WERI-Rb-1 (cell line): ENCODE measurements at regions not wholly inside any gene's neighbourhood (a gene's known extent, or its start where the extent isn't known, plus 50 kb on each side); places are given as distances from the start of the nearest gene placed in this dataset.

ENCODE experiments used
- DNase-seq: peaks from one replicate; pipeline ENCODE4 v3.0.0-alpha.2; 2020
- H3K27ac ChIP-seq: fragments of 250-450 bp; sonication (Bioruptor Pico); 2 replicates; pipeline ENCODE4 v1.5.1; 2020; ENCODE audit warnings: mild to moderate bottlenecking, moderate library complexity
- H3K27me3 ChIP-seq: fragments of 250-450 bp; sonication (Bioruptor Pico); 2 replicates; pipeline ENCODE4 v1.5.1; 2021; ENCODE audit warnings: mild to moderate bottlenecking, low read depth, moderate library complexity; ENCODE audit not compliant: insufficient read depth, severe bottlenecking
- H3K36me3 ChIP-seq: fragments of 250-450 bp; sonication (Bioruptor Pico); 2 replicates; pipeline ENCODE4 v1.5.1; 2020; ENCODE audit warnings: mild to moderate bottlenecking, moderate library complexity
- H3K4me3 ChIP-seq: 2 replicates; pipeline ENCODE4 v1.5.1; 2011; ENCODE audit warnings: low read depth, mild to moderate bottlenecking, control low read depth, low read length
- H3K9me3 ChIP-seq: fragments of 250-450 bp; sonication (Bioruptor Pico); 2 replicates; pipeline ENCODE4 v1.5.1; 2021; ENCODE audit warnings: mild to moderate bottlenecking, moderate library complexity; ENCODE audit not compliant: severe bottlenecking
- TF ChIP-seq, protein P1 (sequence below): IDR thresholded peaks from 2 replicates; pipeline ENCODE4 v1.5.1; 2011; ENCODE audit warnings: low read depth, mild to moderate bottlenecking, control low read depth, inconsistent platforms, low read length

DNA sequence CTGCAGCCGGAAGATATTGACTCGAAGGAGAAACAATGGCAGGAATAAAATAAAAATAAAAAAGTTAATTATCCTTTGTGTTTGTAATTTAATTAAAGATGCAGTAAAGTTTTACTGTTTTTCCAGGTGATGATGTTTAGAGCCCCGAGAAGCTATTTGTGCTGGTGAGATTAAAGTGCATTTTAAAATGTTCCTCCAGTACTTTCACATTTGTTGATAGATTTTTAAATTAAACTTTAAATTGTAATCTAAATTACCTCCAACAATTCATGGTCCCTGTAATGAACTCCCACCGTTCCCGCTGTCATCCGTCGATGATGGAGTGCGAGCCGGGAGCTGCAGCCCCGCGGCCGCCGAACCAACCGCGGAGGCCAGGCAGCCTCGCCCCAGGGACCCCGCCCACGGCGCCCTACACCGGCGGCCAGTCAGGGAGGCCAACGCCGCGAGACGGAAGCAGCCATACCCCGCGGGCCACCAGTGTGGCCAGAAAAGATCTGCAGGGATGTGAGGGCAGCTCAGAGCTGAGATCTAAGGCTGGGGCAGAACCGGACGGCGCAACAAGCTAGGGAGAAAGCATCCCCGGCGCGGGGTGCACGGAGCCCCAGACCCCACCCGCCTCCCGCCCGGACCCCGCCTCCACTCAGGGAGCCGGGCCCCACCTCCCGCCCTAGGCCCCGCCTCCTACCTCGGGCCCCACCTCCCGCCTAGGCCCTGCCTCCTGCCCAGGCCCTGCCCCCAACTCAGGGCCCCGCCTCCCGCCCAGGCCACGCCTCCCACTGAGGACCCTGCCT, 104.0 kb downstream of the FAM53A start:
- TF ChIP-seq, protein P1, sequence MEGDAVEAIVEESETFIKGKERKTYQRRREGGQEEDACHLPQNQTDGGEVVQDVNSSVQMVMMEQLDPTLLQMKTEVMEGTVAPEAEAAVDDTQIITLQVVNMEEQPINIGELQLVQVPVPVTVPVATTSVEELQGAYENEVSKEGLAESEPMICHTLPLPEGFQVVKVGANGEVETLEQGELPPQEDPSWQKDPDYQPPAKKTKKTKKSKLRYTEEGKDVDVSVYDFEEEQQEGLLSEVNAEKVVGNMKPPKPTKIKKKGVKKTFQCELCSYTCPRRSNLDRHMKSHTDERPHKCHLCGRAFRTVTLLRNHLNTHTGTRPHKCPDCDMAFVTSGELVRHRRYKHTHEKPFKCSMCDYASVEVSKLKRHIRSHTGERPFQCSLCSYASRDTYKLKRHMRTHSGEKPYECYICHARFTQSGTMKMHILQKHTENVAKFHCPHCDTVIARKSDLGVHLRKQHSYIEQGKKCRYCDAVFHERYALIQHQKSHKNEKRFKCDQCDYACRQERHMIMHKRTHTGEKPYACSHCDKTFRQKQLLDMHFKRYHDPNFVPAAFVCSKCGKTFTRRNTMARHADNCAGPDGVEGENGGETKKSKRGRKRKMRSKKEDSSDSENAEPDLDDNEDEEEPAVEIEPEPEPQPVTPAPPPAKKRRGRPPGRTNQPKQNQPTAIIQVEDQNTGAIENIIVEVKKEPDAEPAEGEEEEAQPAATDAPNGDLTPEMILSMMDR = no peak

DNA sequence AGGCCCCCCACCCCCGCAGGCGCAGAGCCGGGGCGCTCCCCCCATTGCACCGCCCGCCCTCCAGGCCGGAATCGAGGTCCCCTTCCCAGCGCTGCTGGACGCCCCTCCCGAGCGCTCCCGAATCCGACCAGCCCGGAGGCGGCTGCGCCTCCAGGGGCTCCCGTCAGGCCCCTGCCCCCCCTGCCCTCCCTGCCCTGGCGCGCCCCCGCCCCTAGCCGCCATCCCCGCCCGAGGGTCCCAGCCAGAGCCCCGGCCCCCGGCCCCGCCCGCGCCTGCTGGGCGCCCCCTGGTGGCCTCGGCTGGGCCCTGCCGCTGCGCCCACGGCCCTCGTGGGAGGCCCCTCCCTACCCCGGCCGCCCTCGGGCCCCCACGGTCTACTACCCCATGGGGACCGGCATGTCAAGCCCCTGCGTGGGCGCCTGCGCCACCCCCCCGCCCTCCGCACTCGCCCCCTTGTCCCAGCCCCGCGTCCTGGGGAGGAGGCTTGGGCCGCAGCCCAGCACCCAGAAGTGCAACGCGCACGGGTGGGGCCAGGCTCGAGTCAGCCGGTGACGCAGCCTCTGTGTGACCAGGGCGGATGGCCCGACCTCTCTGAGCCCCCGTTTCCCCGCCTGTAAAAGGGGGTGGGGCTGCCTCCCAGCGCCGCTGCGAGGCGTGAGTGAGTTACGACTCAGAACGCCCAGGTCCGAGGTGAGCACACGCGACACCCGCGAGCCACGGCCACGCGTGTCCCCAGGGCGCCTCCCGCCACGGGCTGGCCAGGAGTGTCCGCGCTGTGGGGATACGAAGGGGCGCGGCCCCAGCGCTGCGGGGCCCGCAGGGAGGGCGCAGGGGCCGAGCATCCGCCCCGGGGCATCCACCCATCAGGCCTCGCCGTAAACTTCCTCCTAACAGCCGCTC, 104.9 kb downstream of the FAM53A start:
- Histone ChIP-seq H3K36me3 (no peaks in the 10 kb centered on the region), H3K9me3 (peaks cover 6% of the 10 kb centered on the region), H3K27me3 (no peaks in the 10 kb centered on the region), H3K4me3 (peak overlapping the region; percentile 48), H3K27ac (peak overlapping the region; percentile 72)
- peak; percentile 60 for DNase-seq
- TF ChIP-seq, protein P1 = peak; percentile 73

More for the DNA sequence above, 104.0 kb downstream of the FAM53A start:
- Histone ChIP-seq H3K27me3 (no peaks in the 10 kb centered on the region), H3K36me3 (no peaks in the 10 kb centered on the region), H3K27ac (no peak overlapping the region), H3K4me3 (peak overlapping the region; percentile 48), H3K9me3 (peaks cover 9% of the 10 kb centered on the region)
- peak; percentile 90 for DNase-seq

DNA sequence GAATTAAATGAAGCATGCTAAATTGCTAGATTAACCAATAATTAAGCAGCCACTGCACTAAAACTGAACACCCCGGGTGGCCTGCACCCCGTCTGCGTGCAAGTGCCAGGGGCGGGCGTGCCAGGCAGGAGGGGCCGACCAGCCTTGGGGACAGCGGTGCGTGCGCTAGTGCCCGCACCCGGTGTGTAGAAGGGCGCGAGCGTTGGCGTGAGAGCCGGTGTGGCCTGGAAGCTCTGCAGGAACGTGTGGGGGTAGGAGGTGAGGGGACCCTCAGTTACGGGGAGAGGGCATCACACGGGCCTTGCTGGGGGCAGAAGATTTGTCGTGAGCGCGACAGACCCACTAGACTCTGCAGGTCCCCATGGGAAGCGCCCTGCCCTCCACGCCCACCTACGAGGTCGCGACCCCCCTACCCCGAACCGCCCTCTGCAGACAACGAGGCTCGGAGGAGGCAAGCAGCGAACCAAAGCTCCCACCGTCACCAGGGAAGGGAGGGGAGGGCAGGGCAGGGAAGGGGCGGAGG, 105.8 kb downstream of the FAM53A start:
- TF ChIP-seq, protein P1 = no peak
- peak overlapping the region; percentile 20 for H3K4me3 ChIP-seq
- H3K9me3 ChIP-seq = no peaks in the 10 kb centered on the region
- peak; percentile 58 for DNase-seq
- peak overlapping the region; percentile 51 for H3K27ac ChIP-seq
- H3K36me3 ChIP-seq = no peaks in the 10 kb centered on the region
- H3K27me3 ChIP-seq = no peaks in the 10 kb centered on the region

DNA sequence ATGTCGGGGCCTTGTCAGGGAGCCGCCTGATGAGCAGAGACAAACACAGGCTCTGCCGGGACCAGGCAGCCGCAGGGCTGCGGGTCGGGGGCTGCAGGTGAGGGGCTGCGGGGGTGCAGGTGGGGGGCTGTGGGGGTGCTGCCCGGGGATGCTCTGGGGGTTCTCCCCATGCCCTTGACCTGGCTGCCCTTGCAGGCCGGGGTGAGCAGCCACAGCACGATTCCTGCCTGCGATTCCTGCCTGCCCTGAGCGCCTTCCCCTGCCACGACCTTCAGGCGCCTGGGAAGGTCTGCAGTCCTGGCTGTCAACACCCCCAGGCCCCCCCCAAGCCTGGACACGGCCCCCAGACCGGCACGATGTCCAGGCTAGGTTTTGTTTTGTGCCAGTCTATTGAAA, 106.3 kb downstream of the FAM53A start:
- no peaks in the 10 kb centered on the region for H3K36me3 ChIP-seq
- H3K9me3 ChIP-seq = no peaks in the 10 kb centered on the region
- no peak overlapping the region for H3K4me3 ChIP-seq
- no peak for DNase-seq
- H3K27me3 ChIP-seq = no peaks in the 10 kb centered on the region
- H3K27ac ChIP-seq = no peak overlapping the region
- TF ChIP-seq, protein P1 = no peak

DNA sequence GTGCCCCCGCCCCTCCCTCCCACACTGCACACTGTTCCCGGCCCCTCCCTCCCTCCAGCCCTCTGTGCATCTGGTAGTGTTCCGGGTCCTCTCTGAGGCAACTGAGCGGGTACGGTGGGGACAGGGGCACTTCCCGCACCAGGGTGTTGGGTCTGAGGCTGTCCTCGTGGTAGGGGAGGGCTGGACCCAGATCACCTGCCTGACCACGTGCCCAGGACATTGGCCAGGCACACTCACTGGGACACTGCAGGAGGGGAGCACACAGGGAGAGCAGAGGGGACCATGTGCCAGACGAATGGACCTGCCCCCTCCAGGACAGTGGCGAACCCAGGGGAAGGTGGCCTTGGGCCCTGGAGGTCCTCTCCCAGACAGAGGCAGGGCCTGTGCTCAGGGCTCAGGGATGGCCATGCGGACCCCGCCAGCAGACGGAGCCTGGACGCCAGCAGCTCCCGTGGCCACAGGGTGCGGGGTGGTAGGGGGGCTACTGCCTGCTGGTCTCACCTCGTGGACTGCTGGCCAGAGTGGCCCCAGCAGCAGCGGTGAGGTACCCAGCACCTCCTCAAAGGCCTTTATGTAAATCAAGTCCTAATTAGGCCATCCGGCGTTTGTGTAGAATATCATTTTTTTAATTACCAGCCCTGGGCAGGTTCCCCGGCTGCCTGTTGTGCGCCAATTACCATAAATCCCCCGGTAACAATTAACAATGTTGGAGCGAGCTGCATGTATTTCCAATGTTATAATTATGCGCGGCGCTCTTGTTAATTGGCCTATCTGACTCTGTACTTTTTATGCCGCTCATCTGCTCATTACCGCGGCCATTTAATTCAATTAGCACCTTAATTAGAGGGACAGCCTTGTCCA, 106.9 kb downstream of the FAM53A start:
- TF ChIP-seq, protein P1 = no peak
- Histone ChIP-seq H3K9me3 (no peaks in the 10 kb centered on the region), H3K27me3 (no peaks in the 10 kb centered on the region), H3K4me3 (no peak overlapping the region), H3K36me3 (no peaks in the 10 kb centered on the region), H3K27ac (no peak overlapping the region)
- DNase-seq = no peak
